HG03108 (cell line): ENCODE measurements at regions not wholly inside any gene's neighbourhood (a gene's known extent, or its start where the extent isn't known, plus 50 kb on each side); places are given as distances from the start of the nearest gene placed in this dataset.
"Not testable (repeated sequence)": the region's sequence is repeated elsewhere in the genome, so short reads cannot be mapped to it uniquely, and the experiment has no call there.

Experiments
- ATAC-seq: cut with Tn5 transposase; IDR thresholded peaks from one replicate; pipeline ENCODE4 v1.9.1; 2021; ENCODE audit warnings: moderate library complexity; ENCODE audit not compliant: unreplicated experiment

DNA sequence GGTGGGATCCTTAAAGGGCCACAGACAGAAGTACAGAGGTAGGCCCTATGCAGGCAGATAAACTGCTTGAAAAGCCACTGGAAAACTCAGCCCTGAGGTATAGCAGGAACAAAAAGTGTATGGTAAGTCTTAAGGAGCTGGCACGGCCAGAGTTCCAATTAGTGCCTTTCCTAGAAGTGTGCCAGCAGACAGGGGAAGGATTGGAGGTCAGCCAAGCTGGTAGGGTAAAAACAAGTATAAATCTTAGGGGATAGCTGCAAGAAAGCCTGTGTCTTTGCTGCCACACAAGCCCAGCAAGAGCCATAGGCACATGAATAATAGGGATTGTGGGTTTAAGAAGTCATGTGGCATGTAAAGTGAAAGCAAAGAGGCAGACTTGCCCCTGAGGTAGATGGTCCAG, 582.5 kb downstream of the PLOD2 start:
- no peak for ATAC-seq

DNA sequence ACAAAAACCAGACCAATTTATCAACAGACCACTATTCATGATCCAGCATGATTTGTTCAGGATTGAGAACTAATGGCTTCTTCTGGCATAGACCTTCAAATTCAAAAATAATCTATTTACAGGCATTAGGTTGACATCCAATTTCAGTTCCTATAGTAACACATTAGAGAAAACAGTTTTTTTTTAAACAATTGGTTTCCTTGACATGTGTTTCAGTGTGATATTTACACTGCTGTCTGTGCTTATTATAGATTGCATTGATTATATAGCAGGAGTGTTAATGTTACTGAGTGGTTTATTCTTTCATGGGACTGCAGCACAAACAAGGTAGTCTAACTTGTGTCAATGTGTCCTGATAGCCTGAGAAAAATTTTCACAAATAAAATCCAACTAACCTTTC, 579.3 kb downstream of the PLOD2 start:
- no peak for ATAC-seq

DNA sequence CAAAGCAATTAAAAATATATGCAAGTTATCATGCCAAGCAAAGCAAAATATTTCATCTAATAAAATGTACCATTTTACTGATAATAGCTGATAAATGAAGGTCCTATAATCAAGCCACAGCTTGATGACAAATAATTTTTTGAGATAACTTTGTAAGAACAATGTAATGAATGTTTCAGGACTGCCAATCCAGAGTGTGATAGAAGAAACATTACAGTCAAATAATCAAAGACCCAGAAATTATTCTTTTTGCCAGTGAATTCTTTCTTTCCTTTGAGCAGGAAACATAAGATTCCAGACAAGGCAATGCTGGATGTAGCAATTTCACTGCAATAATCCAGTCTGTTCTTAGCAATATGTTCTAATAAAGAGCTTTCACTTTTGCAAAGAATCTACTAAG, 556.1 kb downstream of the PLOD2 start:
- ATAC-seq, result no peak

DNA sequence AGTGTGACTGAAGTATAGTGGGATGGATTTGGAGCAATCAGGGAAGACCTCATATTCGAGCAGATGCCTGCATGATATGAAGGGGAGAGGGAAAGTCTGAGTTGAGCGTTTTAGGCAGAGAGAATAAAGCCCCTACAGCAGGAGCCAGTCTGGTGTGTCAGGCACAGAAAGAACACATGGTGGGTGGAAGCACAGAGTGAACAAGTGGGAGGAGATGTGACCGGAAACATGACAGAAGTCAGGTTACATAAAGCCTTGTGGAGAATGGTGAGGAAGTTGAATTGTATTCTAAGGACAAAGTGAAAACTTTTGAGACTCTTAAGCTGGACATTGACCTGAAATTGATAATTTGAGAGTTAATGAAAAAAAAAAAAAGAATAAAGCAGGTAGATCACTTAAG, 541.0 kb downstream of the PLOD2 start:
- ATAC-seq, result no peak

DNA sequence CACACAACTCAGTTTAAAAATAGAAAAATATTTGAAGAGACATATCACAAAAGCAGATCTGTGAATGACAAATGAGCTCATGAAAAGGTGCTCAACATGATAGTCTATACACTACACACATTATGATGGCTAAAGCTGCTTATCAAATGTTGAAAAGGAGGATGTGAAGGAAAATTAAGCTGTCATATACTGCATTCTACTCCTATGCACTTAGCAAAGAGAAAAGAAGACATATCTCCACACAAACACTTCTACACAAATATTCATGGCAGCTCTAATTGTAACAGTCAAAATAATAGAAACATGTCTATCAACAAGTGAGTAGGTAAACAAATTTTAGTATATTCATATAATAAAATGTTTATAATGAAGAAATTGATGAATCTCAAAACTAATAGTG, 540.5 kb downstream of the PLOD2 start:
- no peak for ATAC-seq

DNA sequence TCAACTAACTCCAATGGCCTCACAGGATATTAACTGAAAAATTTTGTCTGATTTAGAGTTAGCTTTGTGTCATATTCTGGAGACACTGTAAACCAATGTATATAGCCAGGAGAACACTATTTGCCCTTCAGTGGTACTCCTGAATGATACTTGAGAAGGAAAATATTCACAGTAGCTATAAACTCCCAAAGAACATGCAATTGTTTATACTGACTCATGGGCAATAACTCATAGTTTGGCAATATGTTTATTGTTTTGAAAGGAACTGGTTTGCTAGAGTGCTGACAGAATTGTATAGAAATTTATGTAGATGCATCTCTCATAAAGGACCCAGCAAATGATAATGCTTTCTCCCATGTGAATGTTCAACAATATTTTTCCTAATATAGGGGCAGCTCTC, 537.6 kb downstream of the PLOD2 start:
- no peak for ATAC-seq

DNA sequence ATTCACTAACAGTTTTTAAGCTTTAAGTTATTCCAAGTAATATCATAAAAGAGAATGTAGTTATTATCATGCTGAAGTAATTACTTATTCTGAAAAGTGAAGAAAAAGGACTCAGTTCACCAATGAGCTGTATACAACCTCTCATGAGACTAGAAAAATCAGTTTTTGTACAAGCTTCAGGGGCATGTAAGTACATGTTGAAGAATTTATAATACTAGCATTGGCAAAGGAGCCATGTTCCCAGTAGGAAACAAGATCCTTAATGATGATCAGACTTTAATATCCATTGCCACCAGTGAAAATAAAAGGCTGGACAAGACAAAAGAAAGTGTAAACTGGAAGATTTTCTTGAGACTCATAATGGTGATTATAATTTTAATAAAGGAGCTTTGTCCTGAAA, 532.8 kb downstream of the PLOD2 start:
- no peak for ATAC-seq

DNA sequence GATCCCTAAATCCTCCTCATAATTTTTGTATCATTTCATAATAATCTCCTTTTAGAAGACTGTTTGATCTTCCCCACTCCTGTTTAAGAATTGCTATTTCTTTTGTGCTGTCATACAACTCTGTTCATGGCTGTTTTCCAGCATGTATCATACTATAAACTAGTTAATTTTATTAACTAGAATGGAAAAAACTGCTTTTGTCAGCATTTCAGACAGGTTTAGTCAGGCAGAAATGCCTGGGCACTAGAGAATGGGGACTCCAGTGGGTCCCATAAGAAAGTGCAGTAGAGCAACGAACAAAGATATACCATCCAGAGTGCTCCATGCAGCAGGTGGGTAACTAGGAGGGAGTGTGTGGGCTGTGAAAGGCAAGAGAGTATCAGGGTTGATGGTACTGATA, 523.9 kb downstream of the PLOD2 start:
- ATAC-seq, result no peak

DNA sequence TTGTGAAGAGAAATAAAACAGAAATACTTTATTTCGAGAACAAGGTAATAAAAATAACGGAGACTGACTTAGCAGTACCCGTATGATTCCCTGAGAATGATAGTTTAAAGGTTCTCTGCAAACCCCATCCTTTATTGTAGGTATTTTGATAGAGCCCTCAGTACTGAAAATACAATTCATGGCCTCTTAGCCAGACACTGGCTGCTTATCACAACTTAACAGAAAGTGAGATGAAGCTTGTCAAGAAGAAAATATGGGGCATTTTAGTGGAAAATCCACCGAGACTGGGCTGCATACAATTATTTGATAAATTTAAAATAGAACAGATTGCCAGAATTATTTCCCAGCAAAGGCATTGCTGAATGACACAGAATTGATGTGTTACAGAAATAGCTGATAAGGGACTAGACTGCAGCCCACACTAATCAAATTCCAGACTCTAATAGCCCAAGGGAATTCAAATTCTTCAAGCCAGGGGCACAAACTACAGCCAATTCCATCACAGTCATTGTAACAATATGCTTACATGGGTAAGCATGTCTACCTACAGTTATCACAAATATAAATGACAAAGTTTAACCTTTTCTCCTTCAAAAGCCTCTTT, 521.9 kb downstream of the PLOD2 start:
- no peak for ATAC-seq

DNA sequence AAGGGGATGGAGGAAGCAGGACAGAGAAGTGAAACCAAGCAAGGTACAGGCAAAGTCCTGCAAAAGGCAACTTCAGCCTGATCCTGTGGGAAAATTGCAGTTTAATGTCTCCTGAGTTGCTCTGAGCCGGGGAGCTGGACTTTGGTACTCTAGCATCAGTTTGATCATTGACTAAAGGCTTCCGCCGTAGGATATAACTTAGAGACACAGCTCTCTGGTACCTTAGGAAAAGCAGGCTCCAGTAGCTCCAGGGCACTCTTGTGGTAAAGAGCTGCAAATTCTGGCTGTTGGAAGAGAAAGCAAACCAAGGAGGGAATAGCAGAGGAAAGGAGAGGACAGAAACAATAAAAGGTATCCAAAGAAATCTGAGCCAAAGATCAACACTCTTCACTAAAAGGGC, 521.1 kb downstream of the PLOD2 start:
- no peak for ATAC-seq

DNA sequence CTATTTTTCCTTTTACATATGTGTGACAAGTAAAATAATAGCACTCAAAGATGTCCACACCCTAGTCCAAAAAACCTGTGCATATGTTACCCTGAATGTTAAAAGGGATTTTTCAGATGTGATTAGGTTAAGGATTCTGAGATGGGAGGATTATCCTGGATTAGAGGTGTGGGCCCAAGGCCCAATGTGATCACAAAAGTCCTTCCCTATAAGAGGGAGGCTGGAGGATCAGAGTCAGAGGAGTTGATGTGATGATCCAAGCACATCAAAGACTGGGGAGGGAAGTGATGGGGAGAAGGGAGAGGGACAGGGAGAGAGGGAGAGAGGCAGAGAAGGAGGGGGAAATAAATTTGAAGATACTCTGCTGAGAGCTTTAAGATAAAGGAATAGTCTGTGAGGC, 512.6 kb downstream of the PLOD2 start:
- no peak for ATAC-seq

DNA sequence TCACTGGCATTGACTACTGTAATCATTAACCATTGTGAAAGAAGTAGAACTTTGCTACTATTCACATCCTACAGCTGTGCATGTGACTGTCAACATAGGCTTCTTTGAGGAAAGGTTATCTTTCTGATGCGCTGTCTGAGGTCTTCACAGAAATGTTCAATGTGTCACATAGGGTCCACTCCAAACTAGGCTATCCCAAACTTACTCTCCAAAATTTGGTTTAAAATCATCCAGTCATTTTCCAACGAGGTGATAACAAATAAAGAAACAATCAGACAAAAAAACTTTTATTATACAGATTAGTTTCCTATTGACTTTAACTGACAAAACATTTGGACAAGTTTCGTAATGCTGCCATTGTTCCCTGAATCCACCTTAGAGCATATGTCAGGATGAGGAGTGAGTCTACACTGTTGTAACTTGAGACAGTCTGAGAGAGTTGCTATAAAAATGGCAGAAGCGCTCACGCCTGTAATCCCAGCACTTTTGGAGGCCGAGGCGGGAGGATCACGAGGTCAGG, 511.6 kb downstream of the PLOD2 start:
- ATAC-seq, result no peak

DNA sequence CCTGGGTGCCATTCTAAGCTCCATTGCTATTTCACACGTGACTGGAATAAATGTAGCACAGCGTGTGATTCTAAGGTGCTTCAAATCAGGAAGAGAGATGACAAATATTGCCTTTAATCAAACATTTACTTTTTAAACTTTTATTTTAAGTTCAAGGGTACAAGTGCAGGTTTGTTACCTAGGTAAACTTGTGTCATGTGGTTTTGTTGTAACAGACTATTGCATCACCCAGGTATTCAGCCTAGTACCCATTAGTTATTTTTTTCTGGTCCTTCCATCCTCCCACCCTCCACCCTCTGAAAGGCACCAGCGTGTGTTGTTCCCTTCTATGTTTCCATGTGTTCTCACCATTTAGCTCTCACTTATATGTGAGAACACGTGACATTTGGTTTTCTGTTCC, 510.8 kb downstream of the PLOD2 start:
- ATAC-seq, result no peak

DNA sequence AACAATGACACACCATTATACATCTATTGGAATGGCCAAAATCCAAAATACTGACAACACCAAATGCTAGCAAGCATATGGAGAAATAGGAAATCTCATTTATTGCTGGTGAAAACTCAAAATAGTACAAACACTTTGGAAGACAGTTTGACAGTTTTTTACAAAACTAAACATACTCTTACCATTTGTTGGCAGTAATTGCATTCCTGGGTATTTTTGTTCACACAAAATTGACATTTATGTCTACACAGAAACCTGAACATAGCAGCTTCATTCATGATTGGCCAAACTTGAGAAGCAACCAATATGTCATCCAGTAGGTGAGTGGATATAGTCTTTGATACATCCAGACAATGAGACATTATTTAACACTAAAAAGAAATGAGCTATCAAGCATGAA, 489.9 kb downstream of the PLOD2 start:
- no peak for ATAC-seq

DNA sequence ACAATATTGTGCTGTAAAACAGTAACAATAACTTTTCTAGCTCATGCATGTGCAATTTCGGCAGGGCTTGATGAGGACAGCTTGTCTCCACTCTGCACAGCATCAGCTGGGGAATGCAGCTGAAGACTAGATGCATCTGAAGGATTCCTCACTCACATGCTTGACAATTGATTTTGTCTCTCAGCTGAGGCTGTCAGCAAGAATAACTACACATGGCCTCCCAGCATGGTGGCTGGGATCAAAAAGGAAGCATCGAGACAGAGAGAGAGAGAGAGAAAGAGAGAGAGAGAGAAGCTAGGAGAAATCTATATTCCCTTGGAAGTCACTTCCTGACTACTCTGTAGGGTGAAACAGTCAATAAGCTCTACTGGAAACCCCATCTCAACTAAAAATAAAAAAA, 487.1 kb downstream of the PLOD2 start:
- no peak for ATAC-seq

DNA sequence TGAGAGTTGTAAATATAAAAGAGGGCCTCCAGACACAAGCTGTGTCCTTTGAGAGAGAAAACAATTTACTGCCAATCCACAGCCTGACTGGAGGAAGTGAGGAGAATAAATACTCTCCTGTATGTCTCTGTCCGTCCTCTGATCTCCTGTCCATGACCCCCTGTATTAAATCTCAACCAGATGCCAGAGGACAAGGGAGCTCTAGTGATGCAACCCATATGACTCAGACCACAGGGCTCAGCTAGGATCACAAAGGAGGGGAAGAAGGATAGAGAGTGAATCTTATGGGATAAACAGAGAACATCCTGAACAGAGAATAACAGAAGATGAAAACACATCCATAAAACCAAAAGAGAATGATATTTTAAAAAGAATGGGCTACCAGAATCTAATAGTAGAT, 482.6 kb downstream of the PLOD2 start:
- no peak for ATAC-seq

DNA sequence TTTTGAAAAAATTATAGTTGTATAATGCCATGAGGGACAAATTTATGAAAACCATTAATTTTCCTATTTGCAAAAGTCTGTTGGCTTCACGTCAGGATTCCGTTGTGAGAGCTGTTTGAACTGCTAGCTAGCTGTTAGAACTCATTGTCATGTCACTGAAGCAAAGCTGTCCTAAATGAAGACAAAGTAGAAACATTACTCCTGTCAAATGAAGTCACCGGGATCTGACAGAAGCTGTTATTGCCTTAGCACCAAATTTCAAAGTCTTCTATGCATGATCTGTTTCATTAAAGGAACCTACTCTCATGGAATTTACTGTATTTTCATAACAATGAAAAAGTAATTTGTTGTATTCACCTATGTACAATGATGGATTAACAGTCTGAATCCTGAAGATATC, 479.8 kb downstream of the PLOD2 start:
- no peak for ATAC-seq

DNA sequence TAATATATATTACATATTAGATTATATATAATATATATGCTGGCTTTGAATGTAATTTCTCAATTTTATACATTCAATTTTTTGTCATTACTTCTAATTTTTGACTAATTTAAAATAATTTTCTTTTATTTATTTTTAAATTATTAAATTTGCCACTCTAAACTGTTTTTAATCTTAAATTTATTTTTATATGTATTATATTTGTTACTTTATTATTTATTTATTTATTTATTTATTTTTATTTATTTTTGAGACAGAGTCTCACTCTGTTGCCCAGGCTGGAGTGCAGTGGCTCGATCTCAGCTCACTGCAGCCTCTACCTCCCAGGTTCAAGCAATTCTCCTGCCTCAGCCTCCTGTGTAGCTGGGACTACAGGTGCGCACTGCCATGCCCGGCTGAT, 473.0 kb downstream of the PLOD2 start:
- not testable (repeated sequence) for ATAC-seq

DNA sequence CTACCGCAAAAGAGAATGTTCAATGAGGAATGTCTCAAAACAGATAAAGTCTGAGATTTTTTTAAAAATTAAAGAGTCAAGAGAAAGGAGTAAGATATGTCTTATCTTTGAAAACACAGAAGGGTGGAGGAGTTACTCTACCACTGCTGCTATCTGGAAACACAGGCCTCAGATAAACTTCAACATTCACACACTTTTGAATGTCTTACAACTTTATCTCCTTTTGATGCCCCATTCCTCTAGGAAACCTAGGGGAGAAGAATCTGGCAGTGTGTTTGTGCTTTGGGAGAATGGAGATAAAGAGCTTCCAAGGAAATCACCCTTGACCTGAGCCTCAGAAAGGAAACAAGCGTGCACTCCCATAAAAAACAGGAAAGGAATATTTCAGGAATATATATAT, 468.2 kb downstream of the PLOD2 start:
- no peak for ATAC-seq

DNA sequence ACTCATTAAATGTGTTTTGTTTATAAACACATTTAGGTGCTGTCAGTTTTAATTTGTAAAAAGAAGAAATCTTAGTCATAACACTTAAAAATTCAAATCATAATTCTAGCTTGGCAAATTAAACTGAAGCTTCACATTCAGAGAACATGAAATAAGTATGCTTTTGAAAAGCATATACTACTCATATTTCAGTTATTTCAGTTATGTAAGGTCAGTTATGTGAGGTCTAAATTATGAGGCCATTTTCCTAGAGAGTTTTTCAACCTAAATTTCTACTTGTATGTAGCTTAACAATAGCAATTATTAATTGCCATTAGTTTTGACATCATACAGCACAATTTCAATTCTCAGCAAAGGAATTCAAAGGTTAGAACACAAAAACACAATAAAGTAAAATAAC, 465.0 kb downstream of the PLOD2 start:
- no peak for ATAC-seq

DNA sequence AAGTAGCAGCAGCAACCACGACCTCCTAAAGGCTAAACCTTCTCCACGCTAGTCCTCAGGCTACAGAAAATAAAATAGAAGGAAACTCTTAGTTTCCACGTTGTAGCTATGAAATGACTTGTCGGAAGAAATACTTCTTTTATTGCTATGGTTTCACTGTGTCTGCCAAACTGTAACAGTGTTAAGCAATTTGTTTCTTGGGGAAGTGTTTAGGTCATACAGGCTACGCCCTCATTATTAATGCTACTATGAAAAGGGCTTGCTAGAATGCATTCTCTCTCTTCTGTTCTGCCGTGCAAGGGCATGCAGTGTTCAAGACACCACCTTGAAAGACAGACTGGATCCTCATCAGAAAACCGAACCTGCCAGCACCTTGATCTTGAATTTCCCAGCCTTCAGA, 462.7 kb downstream of the PLOD2 start:
- no peak for ATAC-seq

DNA sequence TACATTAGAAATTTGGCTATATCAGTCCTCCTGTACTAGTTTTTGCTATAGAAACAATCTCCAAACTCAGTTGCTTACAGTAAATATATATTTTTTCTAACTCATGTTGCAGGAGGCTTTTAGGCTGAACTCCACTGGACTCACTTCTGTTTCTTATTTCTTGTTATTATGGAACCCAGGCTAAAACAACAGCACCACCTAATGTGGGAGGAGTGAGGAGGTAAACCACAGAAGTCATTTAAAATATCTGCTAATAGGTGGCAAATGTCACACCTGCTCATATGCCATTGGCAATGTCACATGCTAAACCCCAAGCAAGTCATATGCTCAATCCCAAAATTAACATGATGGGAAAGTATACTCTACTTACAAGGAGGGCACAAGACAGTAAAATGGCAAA, 462.2 kb downstream of the PLOD2 start:
- no peak for ATAC-seq

DNA sequence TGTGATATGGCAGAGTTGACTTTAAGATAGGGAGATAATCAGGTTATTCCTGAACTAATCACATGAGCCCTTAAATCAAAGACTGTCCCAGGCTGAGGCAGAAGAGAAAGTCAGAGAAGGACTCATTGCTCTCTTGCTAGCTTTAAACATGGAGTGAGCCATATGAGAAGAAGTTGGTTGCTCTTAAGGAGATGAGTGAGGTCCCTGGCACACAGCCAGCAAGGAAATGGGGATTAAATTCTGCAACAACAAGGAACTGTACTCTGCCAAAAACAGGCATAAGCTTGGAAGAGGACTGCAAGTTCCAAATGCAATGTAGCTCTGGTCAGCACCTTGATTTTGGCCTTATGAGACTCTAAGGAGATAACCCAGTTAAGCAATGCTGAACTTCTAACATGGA, 457.0 kb downstream of the PLOD2 start:
- ATAC-seq, result no peak

DNA sequence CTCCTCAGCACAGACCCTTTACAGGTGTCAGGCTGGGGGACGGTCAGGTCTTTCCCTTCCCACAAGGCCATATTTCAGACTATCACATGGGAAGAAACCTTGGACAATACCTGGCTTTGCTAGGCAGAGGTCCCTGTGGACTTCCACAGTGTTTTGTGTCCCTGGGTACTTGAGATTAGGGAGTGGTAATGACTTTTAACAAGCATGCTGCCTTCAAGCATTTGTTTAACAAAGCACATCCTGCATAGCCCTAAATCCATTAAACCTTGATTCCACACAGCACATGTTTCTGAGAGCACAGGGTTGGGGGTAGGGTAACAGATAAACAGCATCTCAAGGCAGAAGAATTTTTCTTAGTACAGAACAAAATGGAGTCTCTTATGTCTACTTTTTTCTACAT, 451.2 kb downstream of the PLOD2 start:
- ATAC-seq, result not testable (repeated sequence)
